ENCODE measurements at regions not wholly inside any gene's neighbourhood (a gene's known extent, or its start where the extent isn't known, plus 50 kb on each side); places are given as distances from the start of the nearest gene placed in this dataset.

DNA sequence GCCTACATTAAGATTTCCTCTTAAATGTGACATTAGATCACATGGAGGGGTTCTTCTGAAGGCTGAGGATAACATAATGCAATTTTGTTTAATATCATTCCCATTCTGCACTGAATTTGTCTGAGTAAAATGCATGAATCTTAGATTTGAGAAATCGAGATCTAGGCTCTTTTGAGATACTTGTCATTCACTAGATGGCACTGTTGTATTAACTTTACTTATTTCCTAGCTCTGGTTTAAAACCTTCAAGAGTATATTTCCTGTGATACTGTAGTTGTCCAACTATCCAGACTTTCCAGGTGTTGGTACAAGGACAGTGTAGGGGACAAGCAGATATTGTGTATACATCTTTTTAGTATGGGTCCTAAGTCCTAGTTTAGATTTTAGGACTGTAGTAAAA is 91.7 kb upstream of the SEL1L start:
- DNase-seq (ENCODE audit: low read depth, low spot score) = peak; percentile 2
- H3K4me1 ChIP-seq (ENCODE audit: control insufficient read depth, insufficient read depth, low read length) = no peaks in the 10 kb centered on the region
- H3K27ac ChIP-seq (ENCODE audit: low read length) = no peak overlapping the region
- intact Hi-C loops (cut with micrococcal nuclease; ENCODE audit: unreplicated experiment) = no loop called here
- in situ Hi-C loops (cut with HindIII; ENCODE audit: low pct_unique_long_range_greater_than_20kb, low sequenced_read_pairs) = no loop called here
- CTCF ChIA-PET = no interaction called here
- H3K4me3 ChIP-seq (ENCODE audit: low read depth in 2 of 2, low read length in 2 of 2) = no peak overlapping the region
- POLR2A ChIA-PET = no interaction called here
- TF ChIP-seq CTCF (IDR thresholded peaks at IDR 0.05) (peak; percentile 39; the same call in 1 of the 2 replicates), REST (IDR thresholded peaks at IDR 0.05; ENCODE audit: insufficient read depth in 1 of 2, low read depth in 2 of 2, low read length in 1 of 2) (no peak)
- no peak for ATAC-seq
- no peaks in the 10 kb centered on the region for H3K36me3 ChIP-seq (ENCODE audit: control insufficient read depth, insufficient read depth, low read length)
- BruUV-seq (replicated peaks) = no TSS peak
- H3K9me3 ChIP-seq (ENCODE audit: control insufficient read depth, insufficient read depth, low read depth, low read length) = no peaks in the 10 kb centered on the region
- H3K27me3 ChIP-seq (ENCODE audit: control insufficient read depth, insufficient read depth, low read length) = no peaks in the 10 kb centered on the region

- no peak for DNase-seq (ENCODE audit: low read depth, low spot score)
- Histone ChIP-seq H3K27me3 (ENCODE audit: control insufficient read depth, insufficient read depth, low read length) (no peaks in the 10 kb centered on the region), H3K4me1 (ENCODE audit: control insufficient read depth, insufficient read depth, low read length) (no peaks in the 10 kb centered on the region), H3K4me3 (ENCODE audit: low read depth in 2 of 2, low read length in 2 of 2) (no peak overlapping the region), H3K27ac (ENCODE audit: low read length) (no peak overlapping the region), H3K36me3 (ENCODE audit: control insufficient read depth, insufficient read depth, low read length) (no peaks in the 10 kb centered on the region), H3K9me3 (ENCODE audit: control insufficient read depth, insufficient read depth, low read depth, low read length) (no peaks in the 10 kb centered on the region)
- no peak for ATAC-seq
- in situ Hi-C loops (cut with HindIII; ENCODE audit: low pct_unique_long_range_greater_than_20kb, low sequenced_read_pairs) (no loop called here), intact Hi-C loops (cut with micrococcal nuclease; ENCODE audit: unreplicated experiment) (no loop called here)
- BruUV-seq (replicated peaks) = no TSS peak
- no peak for TF ChIP-seq TCF7L2 (IDR thresholded peaks at IDR 0.05; ENCODE audit: low read depth, low read length)
- no peak for TF ChIP-seq POLR2AphosphoS5 (IDR thresholded peaks at IDR 0.05; ENCODE audit: low read depth, low read length)
- no peak for TF ChIP-seq SIN3A (IDR thresholded peaks at IDR 0.05; ENCODE audit: borderline replicate concordance, insufficient read depth, low read depth, low read length)
- TF ChIP-seq CTCF (IDR thresholded peaks at IDR 0.05) = no peak
- TF ChIP-seq REST (IDR thresholded peaks at IDR 0.05; ENCODE audit: insufficient read depth in 1 of 2, low read depth in 2 of 2, low read length in 1 of 2) = no peak
- ChIA-PET CTCF (no interaction called here), POLR2A (no interaction called here)
Measured at GRCh38 chr14:81632157-81632556, 98.5 kb upstream of the SEL1L start.
